ENCODE measurements at regions not wholly inside any gene's neighbourhood (a gene's known extent, or its start where the extent isn't known, plus 50 kb on each side); places are given as distances from the start of the nearest gene placed in this dataset.

DNA sequence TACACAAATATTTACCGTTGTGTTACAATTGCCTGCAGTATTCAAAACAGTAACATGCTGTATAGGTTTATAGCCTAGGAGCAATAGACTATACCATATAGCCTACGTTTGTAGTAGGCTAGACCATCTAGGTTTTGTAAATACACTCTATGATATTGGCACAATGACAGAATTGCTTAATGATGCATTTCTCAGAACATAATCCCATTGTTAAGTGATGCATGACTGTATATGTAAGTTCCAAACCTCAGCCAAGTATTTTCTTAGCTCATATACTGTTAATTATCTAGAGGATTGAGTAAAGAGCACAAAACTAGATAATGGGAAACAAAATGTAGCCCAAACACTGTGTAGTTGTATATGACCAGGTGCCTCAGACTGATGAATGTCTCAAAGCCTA lies 220.1 kb downstream of the ANXA1 start:
- Histone ChIP-seq H3K36me3 (no peaks in the 10 kb centered on the region), H3K27me3 (no peaks in the 10 kb centered on the region), H3K9me3 (no peaks in the 10 kb centered on the region), H3K4me1 (no peaks in the 10 kb centered on the region), H3K27ac (no peak overlapping the region), H3K4me3 (no peak overlapping the region)
- ATAC-seq = no peak
- intact Hi-C loops (cut with DNase I; ENCODE audit: low total_unique reads) = no loop called here
- in situ Hi-C loops (cut with MboI; ENCODE audit: low sequenced_read_pairs in 4 of 4) = no loop called here
- TF ChIP-seq POLR2A (IDR thresholded peaks at IDR 0.05) = no peak
- TF ChIP-seq, protein P1, sequence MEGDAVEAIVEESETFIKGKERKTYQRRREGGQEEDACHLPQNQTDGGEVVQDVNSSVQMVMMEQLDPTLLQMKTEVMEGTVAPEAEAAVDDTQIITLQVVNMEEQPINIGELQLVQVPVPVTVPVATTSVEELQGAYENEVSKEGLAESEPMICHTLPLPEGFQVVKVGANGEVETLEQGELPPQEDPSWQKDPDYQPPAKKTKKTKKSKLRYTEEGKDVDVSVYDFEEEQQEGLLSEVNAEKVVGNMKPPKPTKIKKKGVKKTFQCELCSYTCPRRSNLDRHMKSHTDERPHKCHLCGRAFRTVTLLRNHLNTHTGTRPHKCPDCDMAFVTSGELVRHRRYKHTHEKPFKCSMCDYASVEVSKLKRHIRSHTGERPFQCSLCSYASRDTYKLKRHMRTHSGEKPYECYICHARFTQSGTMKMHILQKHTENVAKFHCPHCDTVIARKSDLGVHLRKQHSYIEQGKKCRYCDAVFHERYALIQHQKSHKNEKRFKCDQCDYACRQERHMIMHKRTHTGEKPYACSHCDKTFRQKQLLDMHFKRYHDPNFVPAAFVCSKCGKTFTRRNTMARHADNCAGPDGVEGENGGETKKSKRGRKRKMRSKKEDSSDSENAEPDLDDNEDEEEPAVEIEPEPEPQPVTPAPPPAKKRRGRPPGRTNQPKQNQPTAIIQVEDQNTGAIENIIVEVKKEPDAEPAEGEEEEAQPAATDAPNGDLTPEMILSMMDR (IDR thresholded peaks at IDR 0.05 in 4 of 5, conservative IDR thresholded peaks at IDR 0.05 in 1 of 5) = no peak
- DNase-seq = no peak

DNA sequence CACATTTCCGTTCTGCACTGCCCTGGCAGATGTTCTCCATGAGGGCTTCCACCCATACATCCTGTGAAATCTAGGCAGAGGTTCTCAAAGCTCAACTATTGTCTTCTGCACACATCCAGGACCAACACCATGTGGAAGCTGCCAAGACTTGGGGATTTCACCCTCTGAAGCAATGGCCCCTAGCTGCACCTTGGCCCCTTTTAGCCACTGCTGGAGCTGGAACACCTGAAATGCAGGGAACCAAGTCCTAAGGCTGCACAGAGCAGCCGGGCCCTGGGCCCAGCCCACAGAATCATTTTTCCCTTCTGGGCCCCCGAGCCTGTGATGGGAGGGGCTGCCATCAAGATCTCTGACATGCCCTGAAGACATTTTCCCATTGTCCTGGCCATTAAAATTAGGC lies 228.7 kb downstream of the ANXA1 start:
- TF ChIP-seq POLR2A (IDR thresholded peaks at IDR 0.05) = no peak
- TF ChIP-seq, protein P1 (IDR thresholded peaks at IDR 0.05 in 4 of 5, conservative IDR thresholded peaks at IDR 0.05 in 1 of 5) = no peak
- ATAC-seq = no peak
- no peaks in the 10 kb centered on the region for H3K36me3 ChIP-seq
- no peak overlapping the region for H3K4me3 ChIP-seq
- H3K27ac ChIP-seq = no peak overlapping the region
- no peaks in the 10 kb centered on the region for H3K4me1 ChIP-seq
- no peaks in the 10 kb centered on the region for H3K9me3 ChIP-seq
- in situ Hi-C loops (cut with MboI; ENCODE audit: low sequenced_read_pairs in 4 of 4) = no loop called here
- no peak for DNase-seq
- H3K27me3 ChIP-seq = no peaks in the 10 kb centered on the region
- intact Hi-C loops (cut with DNase I; ENCODE audit: low total_unique reads) = no loop called here

DNA sequence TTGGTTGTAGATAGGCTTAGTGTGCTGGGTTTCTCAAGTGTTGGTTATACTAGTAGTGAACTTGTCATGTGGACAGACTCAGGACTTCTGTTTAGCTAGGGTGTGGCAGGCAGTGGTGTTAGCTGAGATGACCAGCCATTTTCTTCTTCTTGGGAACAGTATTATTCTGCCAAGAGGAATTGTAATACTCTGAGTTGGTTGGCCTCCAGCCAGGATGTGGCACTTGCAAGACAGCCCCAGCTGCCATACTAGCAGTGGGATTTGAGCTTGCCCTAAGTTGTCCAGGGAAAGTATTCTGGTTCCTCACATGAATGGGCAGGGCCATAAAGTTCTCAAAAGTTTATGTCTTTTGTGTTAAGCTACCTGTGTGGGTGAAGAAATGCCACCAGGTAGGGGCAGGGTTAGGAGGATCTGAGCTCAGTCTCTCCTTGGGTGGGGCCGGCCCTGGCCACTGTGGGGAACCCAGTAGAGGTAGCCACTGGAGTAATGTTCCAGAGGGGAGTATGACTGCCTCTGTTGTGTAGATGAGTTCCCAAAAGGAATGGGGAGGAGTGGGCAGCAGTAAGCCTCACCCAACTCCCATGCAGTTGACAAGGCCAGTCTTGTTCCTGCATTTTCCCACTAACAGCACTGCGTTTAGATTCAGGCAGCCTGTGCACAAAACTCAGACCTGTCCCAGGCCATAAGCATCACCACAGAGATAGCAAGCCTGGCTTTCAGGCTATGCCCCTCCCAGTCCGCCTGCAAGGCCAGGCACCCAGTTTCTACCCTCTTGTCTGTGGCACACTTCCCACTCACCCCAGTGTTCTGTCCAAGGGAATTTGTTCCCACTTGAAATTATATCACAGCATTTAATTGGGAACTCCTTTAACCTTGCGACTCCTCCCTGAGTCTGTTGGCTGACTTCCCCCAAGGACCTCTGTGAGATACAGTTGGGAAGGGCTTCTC lies 250.7 kb downstream of the ANXA1 start:
- no peak for DNase-seq

DNA sequence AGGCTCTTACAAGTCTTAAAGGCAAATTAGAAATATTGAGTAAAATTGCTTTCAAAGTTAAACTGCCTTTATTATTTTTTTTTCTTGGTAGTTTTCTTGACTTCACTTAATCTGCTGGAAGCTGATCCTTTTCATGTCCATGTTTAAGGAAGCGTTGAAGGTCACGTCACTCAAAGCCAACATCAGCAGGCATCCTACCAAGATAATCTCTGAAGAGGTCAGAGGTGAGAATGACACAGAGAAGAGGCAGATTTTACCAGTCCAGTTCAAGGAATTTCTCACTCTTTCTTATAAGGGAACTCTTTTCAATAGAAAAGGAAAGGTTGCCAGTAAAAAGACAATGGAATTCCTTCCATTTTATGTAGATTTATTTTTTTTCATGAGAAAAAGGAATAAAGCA lies 259.8 kb downstream of the ANXA1 start:
- no peak for ATAC-seq
- no peak for DNase-seq
- no peak overlapping the region for H3K27ac ChIP-seq
- intact Hi-C loops (cut with DNase I; ENCODE audit: low total_unique reads) (no loop called here), in situ Hi-C loops (cut with MboI; ENCODE audit: low sequenced_read_pairs in 4 of 4) (loop anchor here in 1 of 4 donors (25.0 kb wide), 1 partner anchor 101 kb away; no protein-coding TSS in a partner anchor)
- TF ChIP-seq, protein P1 (IDR thresholded peaks at IDR 0.05 in 4 of 5, conservative IDR thresholded peaks at IDR 0.05 in 1 of 5) = no peak
- TF ChIP-seq POLR2A (IDR thresholded peaks at IDR 0.05) = no peak
- no peaks in the 10 kb centered on the region for H3K36me3 ChIP-seq
- H3K4me3 ChIP-seq = no peak overlapping the region
- no peaks in the 10 kb centered on the region for H3K4me1 ChIP-seq
- no peaks in the 10 kb centered on the region for H3K27me3 ChIP-seq
- no peaks in the 10 kb centered on the region for H3K9me3 ChIP-seq

More for the DNA sequence above, 250.7 kb downstream of the ANXA1 start:
- H3K4me1 ChIP-seq = no peaks in the 10 kb centered on the region
- no peak for ATAC-seq
- H3K4me3 ChIP-seq = no peak overlapping the region
- in situ Hi-C loops (cut with MboI; ENCODE audit: low sequenced_read_pairs in 4 of 4) (loop anchor here in 1 of 4 donors (25.0 kb wide), 1 partner anchor 110 kb away; no protein-coding TSS in a partner anchor), intact Hi-C loops (cut with DNase I; ENCODE audit: low total_unique reads) (no loop called here)
- TF ChIP-seq POLR2A (IDR thresholded peaks at IDR 0.05) = no peak
- TF ChIP-seq, protein P1 (IDR thresholded peaks at IDR 0.05 in 4 of 5, conservative IDR thresholded peaks at IDR 0.05 in 1 of 5) = no peak
- H3K27ac ChIP-seq = no peak overlapping the region
- no peaks in the 10 kb centered on the region for H3K36me3 ChIP-seq
- H3K27me3 ChIP-seq = no peaks in the 10 kb centered on the region
- no peaks in the 10 kb centered on the region for H3K9me3 ChIP-seq

Data from gastrocnemius medialis (tissue), 4 donors.